GM21529 (cell line): ENCODE measurements at regions not wholly inside any gene's neighbourhood (a gene's known extent, or its start where the extent isn't known, plus 50 kb on each side); places are given as distances from the start of the nearest gene placed in this dataset.
"Not testable (repeated sequence)": the region's sequence is repeated elsewhere in the genome, so short reads cannot be mapped to it uniquely, and the experiment has no call there.

Source experiments
- ATAC-seq: cut with Tn5 transposase; IDR thresholded peaks from one replicate; pipeline ENCODE4 v1.9.1; 2021; ENCODE audit not compliant: unreplicated experiment

DNA sequence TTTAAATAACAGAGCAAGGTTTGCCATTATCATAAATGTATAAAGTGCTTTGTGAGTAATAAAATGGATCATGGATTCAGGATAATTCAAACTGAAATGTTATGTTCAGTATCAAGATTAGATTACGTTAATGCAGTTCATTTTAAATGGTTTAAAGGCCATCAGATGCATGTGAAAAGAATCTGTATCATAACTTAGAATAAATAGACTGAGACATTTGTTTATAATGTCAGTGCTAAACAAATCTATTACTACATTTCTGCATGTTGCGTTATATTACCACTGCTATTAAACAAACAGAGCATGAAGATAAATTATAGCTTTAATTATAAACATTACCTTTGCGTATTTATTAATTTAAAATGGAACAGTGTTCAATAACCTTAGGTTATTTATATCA lies 160.2 kb downstream of the TOX3 start:
- no peak for ATAC-seq

DNA sequence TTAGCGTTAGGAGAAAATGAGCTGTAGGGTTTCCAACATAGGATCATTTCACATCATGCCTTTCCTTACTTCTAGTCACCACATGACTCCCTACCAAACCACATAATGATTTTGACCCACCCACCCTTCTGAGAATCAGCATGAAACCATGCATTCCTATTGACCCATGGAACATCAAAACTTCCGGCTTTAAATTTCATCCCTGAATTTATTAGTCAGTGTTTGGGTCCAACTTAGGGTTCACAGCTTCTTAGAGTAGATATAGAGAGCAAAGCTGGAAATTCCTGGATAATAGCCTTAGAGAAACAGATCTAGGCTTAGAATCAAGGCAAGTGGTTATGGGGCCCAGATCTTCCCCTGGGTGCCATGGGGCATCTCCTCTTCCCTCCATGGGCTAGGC lies 162.6 kb downstream of the TOX3 start:
- no peak for ATAC-seq

DNA sequence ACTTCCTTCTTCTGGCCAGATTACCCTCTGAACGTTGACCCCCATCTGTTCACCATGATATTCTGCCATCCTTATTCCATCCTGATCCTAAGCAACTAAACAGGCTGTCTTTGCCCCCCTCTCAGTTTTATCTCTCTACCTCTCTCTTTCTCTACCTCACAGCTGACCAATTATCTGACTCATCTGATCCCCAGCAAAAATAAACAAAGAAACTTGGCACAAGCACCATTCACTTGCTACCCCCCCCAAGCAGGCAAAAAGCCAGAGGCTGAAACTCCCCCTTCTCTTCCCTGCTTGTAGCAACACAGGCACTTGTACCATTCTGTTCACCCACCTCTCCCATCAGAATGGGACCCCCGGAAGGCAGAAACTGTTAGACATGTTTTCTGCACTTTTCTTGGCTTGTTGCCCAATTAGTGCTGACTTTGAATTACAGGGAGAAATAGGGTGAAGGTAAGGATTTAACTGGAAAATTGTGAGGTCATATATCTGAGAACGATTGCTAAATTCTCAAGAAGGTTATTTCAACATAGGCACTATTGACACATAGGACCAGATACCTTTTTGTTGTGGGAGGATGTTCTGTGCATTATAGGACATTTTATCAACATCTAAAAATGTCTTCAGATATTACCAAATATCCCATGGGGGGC lies 163.2 kb downstream of the TOX3 start:
- no peak for ATAC-seq

DNA sequence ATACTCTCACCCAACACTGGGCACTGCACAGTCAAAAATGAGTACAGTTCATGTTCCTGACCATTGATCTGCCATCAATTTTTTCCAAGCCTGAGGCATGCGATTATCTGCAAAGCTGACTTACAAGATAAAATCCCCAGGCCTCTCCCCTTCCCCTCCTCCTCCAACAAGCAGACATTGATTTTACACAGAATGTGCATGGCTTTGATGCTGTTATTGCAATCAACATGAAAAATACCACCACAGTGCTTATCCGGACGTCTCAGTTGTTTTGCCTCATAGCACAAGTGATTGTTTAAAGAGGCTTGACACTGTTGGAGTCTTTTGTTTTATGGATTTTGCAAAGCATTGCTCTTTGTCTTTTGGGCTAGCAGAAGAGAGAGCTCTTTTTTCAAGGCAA lies 163.8 kb downstream of the TOX3 start:
- no peak for ATAC-seq

DNA sequence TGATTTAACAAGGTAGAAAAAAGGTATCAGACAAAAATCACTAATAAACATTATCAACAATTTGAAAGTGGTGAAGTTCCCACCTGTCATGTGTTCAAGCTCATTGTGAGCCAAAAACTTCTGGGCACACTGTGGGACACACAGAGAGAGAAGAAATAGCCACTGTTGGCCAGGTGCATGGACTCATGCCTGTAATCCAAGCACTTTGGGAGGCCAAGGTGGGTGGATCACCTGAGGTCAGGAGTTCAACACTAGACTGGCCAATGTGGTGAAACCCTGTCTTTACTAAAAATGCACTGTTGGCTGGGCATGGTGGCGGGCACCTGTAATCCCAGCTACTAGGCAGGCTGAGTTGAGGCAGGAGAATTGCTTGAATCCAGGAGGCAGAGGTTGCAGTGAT lies 167.4 kb downstream of the TOX3 start:
- ATAC-seq, result no peak

DNA sequence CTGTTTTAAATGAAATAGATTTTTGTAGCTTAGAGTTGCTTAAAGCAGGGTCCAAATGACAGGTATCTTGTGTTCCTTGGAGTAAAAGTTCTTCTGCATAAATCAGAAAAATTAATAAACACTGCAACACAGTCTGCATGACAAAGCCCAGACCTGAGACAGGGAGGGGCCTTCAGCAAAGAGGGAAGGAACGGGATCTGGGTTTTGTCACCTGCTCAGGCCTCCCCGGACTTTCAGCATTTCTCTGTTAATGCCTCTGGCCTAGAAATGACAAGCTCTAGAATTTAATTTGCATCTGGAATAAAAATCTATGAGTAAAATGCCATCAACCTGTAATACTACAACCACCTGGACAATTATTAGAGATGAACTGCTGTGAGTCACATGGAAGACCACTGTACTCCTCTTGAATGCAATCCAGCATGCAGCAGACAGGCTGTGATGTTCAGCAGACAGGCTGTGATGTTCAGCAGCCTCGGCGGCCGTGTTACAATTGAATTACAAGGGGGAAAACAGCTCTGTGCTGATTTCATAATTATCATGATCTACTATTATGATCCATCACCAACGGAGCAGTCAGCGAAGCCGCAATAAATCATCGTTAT lies 170.2 kb downstream of the TOX3 start:
- no peak for ATAC-seq

DNA sequence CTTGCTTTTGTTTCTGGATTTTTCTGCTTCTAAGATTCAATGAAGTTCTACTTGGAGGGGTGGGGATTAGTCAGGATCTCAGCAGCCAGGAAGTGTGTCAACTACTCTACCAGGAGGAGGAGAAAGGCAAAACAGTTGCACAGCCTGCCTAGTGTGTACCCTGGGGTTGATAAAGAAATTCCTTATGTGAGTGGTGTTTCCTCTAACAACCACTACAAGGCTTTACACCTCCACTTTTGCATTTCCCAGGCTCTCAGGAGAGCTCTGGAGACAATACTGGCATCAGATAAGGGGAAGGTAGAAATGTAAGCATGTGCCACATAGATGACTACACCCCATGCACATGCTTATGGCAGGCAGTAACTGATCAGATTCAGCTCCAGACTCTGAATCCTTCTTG lies 174.6 kb downstream of the TOX3 start:
- ATAC-seq, result no peak

DNA sequence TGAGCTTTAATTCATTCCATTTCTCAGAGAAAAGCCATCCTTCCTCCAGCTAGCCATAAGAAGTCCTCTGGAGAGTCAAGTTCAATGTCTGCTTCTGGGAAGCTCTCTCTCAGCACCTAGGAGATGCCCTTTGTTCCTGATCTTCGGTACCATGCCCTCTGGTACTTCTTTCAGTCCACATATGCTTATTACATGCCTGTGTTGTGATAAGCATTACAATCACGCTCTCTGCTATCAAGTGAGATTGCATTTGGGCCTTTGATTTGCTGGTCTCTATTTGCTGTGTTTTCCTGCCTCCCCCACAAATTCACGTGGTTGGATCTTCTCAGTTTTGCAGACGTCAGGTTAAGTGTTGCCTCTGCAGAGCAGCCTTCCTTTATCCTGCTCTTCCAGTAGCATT lies 178.1 kb downstream of the TOX3 start:
- ATAC-seq, result no peak

DNA sequence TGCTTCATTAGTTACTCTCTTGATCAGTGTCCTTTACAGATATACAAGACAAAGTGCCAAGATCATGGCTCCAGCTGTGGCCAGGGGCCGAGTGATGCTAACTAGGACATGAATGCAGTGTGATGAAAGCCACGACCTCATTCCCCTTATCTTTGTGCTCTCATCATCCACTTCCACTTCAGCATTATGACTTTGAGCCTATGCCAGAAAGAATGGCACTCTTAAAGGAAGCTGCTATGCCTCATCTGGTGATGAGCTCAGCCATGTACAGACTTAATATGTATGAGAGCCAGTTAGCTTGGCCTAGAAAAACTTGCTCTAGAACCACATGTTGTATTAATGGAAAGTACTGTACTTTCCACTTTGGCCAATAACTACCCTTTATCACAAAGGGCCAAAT lies 179.1 kb downstream of the TOX3 start:
- no peak for ATAC-seq

DNA sequence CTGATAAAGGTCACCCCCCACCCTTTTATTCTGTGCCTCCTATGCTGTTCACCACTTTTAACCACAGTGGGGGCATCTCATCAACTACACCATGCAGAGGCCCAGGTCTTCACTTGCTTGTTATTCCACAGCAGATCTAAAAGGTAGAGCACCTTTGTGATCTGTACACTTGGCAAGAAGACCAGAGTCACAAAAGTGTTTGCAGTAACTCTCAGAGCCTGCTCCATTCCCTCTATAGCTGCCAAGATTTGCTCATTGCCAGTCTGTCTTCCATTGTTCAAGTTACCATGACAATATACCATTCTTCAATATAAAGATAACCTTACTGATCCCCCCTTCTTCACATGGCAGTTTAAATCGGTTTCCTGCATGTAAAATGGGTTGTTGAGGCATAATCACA lies 180.0 kb downstream of the TOX3 start:
- ATAC-seq, result no peak

DNA sequence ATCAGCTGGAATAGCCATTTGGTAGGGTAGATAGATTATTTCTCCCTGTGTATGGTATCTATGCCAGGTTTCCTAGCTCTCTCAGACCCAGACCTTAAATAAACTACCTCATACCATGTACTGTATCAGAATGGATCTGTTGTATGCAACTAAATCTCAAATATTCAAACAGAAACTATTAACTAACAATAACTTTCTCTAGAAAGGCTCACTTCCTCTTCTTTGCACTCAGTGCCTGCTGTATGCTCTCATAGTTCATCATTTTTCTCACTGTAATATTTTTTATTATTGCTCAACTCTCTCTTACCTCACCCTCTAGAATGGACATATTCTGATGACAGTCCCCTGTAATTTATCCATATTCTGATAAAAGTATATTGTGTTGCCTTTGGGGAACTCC lies 182.4 kb downstream of the TOX3 start:
- no peak for ATAC-seq

DNA sequence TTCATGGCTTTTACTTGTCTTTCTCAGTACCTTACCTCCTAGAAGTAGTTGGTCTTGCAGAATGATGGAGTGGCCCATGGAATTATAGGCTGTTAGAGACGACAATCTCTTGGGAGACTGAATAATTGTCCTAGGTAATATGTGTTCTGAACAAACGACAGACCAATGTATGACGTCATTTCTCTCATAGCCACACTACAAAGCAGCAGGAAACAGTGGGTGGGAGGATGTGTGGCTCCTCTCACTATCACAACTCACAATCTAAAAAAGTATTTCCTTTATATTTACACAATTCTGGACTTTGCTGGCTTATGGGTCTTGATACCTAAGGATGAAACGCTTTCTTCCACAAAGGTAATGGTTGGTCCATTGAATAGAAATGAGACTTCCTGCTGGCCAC lies 183.9 kb downstream of the TOX3 start:
- ATAC-seq, result no peak

DNA sequence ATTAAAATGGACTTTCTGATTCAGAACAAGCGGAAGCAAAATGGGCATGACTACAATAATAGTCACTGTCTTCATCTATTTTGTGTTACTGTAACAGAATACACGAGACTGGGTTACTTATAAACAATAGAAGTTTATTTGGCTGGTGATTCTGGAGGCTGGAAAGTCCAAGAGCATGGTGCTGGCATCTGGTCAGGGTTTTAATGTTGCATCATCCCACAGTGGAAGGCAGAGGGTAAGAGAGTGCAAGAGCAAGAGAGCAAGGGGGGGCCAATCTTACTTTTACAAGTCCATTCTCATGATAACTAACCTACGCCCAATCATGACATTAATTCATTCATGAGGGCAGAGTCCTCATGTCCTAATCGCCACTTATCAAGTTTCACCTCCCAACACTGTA lies 189.2 kb downstream of the TOX3 start:
- ATAC-seq, result no peak

DNA sequence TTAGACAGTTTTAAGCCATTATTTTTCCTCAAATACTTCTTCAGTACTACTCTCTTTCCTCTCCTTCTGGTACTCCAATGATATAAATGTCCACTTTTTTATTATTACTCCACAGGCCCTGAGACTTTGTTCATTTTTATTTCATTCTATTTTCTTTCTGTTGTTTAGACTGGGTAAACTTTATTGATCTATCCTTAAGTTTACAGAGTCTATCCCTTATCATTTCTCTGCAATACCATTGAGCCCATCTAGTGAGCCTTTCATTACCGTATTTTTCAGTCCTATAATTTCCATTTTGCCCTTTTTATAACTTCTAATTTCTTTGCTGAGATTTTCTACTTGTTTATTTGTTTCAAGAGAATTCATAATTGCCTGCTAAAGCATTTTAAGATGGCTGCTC lies 193.7 kb downstream of the TOX3 start:
- no peak for ATAC-seq

DNA sequence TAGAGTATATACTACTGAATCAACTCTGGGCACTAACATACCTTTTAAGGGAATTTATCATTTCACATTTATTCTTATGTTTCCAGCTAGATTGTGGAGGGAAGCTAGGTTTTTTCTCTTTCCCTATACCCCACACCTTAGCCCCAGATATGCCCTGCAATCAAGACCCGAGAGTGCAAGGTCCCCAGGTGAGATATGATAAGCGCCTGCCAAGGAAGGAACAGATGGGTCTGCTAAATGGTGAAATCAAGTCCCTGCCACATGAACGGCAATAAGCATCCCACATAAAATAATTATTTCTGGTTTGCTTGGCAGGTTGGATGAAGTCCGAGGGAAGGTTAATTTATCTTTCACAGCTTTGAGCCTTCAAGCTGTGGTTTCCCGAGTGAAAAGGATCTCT lies 195.5 kb downstream of the TOX3 start:
- ATAC-seq, result no peak

DNA sequence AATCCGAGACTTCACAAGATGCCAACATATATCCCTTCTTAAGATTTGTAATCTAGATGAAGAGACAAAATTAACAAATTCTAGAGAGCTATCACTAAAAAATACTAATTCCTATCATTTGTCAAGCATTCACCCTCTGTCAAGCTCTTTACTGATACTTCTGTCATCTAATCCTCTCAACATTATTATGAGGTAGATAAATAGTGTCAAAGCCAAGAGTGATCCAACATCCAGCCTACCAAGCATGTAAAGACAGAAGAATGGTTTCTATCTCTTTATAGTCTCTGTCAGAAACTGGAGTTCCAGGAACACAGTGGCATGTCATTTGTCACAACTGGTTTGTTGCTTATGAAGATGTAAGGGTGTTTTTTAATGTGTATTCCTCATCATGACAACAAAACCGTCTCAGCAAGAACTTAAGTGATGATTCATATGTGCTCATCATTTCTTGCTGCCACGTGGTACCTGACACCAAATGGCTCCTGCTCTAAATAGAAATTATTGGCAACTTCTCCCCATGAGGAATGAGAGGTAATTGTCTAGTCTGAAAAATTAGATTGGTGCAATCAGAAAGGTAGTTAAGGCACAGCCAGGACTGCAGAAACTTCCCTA lies 196.8 kb downstream of the TOX3 start:
- no peak for ATAC-seq

DNA sequence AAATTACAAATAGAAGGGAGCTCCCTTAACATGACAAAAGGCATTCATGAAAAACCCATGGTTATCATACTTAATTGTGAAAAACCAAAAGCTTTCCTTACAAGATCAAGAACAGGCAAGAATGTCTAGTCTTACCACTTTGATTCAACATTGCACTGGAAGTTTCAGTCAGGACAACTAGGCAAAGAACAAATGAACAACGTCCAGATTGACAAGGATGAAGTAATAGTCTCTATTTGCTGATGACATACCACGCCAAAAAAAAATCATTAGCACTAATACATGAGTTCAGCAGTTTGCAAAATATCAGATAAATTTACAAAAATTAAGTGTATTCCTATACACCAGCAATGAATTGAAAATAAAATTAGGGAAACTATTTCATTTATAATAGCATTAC lies 200.2 kb downstream of the TOX3 start:
- no peak for ATAC-seq

DNA sequence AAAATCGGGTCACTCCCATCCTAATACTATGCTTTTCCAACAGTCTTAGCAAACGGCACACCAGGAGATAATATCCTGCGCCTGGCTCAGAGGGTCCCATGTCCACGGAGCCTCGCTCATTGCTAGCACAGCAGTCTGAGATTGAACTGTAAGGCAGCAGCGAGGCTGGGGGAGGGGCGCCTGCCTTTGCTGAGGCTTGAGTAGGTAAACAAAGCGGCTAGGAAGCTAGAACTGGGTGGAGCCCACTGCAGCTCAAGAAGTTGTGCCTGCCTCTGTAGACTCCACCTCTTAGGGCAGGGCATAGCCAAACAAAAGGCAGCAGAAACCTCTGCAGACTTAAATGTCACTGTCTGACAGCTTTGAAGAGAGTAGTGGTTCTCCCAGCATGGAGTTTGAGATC lies 213.3 kb downstream of the TOX3 start:
- not testable (repeated sequence) for ATAC-seq

DNA sequence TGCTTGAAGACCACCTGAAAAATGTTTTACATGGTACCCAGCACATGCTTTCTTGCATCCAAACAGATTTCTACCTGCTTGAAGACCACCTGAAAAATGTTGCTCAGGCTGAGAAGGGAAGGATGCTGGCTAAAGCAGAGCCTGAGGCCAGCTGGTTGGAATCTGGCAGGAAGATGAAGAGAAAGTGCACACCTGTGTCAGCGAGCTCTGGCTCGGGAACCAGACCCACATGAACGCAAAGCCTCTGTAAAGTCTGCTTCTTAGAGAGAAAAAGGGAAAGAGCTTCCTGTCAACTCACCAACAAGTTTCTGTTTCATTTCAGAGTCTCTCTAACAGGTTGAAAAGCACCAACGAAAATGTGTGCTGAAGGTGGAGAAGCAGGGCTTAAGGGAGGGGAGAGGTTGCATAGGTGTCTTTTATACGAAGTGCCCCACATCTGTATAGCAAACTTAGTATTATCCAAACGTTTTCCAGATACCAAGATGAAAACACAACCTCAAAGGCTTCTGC lies 226.0 kb downstream of the TOX3 start:
- ATAC-seq, result no peak

DNA sequence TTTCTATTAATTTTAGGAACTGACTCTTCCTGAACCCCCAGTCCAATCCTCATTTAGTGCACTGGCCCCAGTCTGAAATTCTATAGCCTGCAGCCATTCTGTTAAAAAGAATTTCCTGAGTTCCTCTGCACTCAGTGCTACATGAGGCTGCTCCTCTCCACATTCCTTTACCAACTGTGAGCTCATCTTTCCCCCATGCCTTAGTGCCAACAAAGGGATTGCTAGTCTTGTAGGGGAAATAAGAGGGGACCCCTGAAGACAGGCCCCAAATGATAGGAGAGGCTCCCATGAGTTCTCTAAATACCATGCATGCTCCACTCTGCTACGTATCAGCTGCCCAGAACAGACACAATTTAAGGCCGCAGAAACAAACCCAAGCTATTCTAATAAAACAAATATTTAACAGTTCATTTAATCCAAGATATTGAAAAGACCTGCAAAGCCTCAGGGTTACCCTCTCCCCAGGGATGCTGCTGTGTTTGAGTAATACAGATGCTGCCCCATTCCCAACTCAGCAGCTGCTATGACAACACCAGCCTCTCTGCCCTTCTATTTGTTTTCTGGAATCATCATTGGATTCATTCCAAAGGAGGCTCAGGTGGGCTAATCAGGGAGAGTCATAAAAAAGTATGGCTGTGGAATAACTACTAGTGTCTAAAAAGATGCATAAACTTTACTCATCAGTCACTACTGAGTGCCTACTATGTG lies 228.5 kb downstream of the TOX3 start:
- ATAC-seq, result no peak

DNA sequence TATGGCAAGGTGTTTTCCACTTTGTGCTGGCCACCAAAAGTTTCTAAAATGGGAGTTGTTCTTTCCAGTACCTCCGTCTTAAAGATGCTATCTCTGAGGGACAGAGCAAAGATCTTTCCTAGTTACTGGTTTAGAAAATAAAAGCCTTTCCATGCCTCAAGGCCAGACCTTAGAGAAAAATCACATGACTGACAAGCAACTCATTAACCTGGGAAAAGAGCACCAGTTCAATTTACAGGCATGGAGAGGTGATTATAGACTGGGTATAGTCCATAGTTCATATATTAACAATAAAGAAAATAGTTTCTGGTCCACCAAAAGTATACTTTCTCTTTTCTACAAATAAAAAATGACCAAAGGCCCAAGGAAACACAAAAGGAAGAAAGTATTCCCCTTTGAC lies 230.7 kb downstream of the TOX3 start:
- ATAC-seq, result no peak

DNA sequence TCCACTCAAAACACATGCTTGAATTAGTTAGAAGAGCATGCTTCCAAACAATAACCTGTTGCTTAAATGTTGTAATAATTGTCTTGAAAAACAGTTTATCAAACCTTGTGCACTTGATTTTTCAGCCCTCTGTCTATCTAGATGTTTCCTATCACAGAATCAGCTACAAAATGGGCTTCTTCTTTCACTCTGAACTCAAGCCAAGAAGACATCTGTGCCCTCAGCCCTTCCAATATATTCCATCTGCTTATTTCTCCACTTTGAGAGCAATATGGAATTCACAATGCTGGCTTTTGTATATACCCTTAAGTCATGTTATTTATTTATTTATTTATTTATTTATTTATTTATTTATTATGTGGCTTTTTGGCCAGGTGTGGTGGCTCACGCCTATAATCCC lies 234.2 kb downstream of the TOX3 start:
- ATAC-seq, result no peak
